GM21528 (cell line): ENCODE measurements at regions not wholly inside any gene's neighbourhood (a gene's known extent, or its start where the extent isn't known, plus 50 kb on each side); places are given as distances from the start of the nearest gene placed in this dataset.

Experiments
- ATAC-seq: cut with Tn5 transposase; IDR thresholded peaks from one replicate; pipeline ENCODE4 v1.9.1; 2021; ENCODE audit warnings: mild to moderate bottlenecking, moderate library complexity; ENCODE audit not compliant: unreplicated experiment, low FRiP score

DNA sequence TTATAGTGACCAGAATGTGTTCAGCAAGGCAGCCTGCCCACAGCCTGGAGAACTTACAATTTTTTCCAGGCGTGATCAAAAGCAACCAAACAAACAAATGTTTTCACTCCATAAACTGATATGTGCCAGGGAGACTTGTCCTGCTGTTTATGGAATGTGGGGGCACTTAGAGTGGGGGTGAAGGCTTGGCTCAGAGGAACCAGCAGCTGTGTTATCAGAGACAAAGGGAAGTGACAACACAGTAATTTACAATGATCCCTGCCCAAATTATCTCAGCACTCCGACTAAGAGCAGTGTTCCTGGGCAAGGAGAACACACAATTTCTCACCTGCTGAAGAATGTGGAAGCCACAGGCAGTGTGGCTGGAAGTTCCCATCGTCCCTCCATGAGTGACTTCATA lies 429.1 kb upstream of the IRX4 start:
- ATAC-seq = no peak

DNA sequence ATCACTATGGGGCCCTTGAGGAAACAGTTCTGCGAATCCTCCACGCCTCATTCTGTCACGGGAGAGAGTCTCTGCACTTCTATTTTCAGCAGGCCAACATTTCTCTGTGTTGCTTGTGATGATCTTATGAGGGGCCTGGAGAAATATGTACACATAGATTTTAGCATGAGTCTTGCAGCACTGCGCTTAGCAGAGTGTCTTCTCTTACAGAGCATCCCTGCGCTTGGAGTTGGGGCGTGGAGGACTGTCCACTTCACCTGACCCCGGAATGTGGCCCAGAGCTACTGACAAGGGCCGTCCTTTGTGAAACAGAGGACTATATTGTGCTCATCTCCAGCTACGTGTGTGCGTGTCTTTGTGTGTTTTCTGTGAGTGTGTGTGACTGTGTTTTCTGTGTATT lies 428.2 kb upstream of the IRX4 start:
- ATAC-seq = no peak

DNA sequence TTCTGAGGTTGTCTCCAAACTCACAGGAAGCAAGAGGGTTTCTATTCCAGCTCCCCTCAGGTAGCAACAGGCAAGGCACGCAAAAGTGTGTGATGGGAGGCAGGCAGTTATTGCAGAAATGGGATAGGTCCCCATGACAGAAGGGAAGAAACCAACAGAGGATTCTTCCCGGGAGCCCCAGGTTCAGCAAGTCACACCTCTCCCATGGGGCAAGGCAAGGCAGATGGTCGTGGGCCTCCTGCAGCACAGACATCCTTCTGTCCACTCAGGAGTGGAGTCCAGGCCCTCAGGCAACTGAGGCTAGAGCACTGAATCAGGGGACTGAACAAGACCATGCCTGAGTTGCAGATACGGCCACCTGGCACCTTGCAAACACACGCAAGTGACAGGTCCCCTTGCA lies 424.9 kb upstream of the IRX4 start:
- no peak for ATAC-seq

DNA sequence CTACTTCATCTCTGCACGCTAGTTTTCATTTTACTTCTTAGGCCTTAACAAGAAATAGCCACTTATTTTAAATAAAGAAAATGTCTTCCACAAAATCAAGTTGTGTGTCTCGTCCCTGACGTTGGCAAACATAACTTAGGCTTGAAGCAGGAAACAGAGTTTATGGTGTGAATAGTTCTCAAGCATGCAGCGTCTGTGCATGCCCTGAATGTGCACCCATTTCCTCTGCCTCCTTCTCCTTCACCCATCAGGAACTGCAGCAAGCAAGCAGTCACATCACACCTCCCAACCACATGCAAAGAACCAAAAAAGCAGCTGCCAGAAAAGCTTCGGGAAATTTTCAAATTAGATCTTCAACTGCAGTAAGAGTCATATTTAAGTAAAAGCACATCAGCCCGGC lies 424.0 kb upstream of the IRX4 start:
- ATAC-seq = no peak

DNA sequence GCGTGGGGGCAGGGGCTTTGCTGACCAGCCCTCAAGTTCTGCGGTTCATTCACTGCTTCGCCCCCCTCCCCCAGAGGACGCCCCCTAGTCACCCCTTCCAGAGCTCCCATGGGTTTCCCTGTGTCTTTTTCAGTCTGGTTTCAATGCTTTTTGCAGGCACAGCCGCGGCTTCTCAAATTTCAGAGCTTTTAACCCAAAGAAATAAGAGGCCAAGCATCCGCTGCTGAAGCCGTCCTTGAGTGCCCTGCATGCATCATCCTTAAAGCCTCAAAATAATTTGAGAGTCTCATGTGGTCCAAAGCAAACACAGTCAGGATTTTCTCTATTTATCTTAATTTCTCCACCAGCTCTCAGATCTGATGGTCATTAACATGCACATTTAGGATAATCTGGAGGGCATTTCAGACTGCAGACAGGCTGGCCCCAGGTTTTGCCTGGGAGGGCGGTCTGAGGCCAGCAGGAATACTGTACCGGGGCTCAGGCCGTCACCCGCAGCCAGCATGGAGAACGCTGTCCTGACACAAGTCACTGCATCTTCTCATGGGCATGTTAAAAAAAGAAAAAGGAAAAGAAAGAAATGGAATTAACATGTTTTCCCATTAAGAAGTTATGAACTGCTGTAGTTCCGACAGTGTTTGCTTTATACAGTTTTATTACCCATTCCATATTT lies 420.8 kb upstream of the IRX4 start:
- ATAC-seq = no peak

DNA sequence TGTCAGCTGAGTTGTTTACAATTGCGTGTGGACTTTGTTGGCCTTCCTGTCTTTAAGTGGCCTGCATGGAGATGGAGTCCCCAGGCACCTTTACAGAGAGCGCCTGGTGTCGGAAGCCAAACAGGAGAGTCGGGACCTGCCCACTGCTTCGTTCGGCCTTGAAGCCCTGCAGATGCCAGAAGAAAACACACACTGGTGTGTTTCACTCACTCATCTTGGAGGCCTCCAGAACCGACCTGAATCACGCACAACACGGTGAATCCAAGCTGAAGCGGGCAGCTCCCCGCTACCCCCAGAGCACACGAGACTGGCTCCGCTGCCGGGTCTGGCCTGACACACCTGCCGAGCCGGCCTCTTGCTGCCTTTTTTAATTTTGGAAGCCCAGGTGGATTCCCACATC lies 419.4 kb upstream of the IRX4 start:
- ATAC-seq = no peak

DNA sequence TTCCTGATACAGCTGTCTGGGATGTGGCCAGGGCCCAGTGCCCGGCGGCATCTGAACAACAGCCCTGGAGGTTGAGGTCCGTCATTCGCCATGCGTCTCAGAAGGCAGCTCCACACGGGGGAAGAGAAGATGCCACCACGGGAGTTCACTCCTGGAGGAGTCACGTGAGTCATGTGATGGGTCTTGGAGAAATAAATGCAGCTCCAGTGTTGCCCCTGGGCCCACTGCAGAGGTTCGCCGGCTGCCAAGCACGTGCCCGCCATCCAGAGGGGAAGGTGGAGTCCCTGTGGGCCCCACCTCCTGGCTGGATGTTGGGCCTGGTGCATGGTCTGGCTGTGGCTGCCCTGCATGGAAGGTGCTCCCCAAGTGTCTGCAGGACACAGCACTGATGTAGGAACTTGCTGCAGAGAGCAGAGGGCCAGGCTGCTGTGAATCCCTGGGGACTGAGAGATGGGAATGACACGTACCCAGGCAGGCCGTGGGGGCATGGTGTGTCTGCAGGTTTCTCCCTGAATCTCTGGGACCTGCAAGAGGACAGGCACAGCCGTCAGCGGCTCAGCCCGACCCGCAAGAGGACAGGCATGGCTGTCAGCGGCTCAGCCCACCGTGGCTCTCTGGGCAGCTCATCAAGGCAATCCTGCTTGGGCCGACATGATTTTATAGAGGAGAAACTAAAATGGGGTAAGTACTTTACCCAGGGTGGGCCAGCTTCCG lies 418.3 kb upstream of the IRX4 start:
- ATAC-seq = no peak

DNA sequence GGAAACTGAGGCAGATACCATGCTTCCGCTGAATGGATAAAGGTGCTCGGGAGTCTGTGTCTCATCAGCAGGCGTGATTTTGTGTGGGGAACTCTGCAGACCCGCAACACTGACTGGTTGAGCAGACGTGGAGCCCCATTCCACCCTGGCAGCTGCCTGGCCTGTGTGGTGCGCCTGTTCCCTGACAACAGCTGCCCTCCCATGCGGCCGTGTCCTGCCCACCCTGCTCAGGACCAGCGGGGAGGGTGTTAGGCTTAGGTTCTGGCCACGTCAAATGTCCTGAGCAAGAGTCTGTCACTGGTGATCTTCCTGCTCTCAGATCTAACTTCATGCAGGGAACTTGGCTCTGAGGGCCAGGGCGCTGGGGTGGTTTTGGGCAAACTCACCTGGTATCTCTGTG lies 417.7 kb upstream of the IRX4 start:
- ATAC-seq = no peak

DNA sequence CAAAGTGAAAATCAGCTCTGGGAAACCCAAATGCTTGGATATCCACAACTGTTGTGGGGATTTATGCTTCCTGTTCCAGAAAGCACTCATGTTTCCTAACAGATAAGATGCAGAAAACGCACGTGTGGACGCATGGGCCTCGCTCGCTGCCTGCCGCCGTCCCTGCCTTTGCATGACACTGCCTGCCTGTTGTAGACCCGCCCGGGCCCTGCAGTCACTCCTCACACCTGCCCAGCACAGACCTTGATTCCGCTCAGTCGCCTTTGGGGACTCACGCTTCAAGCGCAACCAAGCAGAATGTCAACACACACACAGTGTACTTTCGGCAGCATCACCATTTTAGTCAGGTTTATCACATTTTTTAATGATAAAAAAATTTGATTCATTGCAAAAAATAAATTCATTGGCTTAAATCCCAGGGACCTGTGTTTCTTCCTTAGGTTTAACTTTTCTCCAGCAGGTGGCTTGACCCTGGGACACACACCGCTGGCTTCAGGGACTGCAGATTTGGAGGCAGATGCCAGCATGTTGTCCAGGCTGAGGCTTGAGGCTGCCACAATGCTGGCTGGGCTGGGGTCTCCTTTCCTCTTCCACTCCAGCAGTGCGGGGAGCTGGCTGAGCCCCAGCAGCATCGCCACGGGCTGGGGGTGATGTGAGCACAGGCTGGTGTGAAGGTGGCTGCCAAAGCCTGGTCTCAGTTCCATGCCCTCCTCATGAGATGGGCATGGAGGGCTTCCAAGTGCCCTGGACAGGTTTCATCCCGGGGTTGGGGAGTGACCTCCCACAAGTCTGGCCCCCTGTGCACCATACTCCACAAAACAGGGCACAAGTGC lies 416.9 kb upstream of the IRX4 start:
- ATAC-seq = no peak

DNA sequence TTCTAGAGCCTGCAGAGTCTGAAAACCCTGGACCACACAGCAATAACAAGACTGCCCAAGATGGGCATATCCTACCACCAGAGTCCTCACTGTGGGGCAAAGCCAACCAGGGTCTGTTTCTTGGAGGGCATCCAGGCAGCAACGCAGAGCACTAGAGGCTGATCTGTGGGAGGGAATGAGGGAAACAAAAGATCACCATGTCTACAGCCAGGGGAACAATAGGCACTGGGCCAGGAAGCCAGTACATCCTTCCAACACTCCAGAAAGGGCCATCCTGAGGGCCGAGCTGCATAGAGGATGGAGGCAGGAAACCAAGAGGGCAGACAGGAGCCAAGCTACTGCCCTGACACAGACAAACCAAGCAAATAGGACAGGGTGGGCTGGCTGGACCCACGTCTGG lies 416.1 kb upstream of the IRX4 start:
- ATAC-seq = no peak

DNA sequence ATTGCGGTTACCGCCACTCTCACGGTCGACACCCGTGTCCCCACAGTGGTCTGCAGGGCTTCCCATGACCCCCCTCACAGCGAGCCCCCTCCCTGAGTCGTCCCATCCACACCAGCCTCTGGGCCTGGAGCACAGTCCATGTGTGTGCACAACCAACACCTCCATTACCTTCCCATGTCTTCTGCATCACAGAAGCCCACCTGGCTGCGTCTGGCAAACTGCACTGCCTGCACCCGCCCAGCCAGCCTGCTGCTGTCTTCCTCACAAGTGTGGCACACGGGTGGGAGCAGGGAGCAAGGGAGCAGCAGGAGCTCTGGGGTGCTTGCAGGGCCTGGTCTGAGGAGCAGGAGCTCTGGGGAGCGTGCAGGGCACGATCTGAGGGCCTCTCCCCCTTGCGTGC lies 415.3 kb upstream of the IRX4 start:
- ATAC-seq = no peak

DNA sequence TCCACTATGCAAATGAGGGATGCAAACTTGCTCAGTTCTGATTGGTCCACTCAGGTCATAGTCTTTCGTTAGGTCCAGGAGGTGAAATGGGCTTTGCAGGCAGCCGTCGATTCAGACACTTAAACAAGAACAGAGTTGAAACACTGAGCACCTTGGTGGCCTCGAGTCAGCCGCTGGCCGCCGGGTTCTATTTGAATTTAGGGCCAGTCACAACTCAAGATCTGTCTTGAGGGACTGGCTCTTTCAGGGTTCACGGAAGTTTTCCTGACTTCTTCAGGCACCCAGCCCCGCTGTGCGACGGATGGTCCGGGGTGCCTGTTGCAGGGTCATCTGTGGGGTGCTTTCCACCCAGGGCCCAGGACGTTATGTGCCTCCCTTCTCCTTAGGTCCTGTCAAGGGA lies 412.8 kb upstream of the IRX4 start:
- ATAC-seq = no peak

DNA sequence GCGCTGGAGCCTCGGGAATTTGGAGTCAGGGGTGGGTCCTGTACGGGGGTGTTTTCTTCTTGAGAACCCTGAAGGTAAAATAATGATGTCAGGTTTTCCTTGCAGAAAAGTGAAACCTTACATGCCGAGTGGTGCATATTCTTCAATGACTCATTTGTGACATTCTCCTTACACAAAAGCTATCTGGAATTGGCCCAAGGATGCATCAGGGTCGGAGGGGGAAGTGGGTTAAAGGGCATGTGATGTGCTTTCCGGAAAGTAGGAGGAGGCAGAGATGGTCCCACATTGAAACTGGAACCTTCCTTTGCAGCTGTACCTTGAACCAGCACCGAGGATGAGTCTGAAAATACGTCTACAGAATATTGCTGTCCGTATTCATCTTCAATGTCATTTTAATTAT lies 411.2 kb upstream of the IRX4 start:
- ATAC-seq = no peak

DNA sequence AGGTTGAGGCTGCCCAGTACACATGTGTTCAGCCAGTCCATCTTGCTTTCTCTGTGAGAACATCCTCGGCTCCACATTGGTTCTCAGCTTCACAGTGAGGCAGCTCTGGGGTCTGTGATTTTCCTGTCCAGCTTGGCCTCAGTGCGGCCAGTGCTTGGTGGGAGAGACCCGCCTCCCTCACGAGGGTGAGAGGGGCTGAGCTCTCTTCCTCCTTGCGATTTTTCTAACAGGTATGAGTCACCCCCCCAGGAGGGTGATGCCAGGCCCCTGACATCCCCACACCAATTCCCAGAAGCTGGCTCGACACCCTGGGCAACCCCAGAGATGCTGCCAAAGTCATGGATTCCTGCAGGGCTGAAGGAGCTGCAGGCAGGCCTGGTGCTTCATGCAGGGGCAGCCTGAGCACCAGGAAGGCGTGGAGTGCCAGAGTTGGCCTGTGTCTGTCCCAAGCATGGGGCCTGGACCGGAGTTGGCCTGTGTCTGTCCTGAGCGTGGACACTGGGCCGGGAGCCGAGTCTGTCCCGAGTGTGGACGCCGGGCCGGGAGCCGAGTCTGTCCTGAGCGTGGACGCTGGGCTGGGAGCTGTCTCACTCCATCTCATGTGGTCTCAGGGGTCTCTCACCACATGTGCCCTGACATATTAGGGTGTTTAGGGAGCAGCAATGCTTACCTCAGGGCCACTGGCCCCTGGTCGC lies 408.6 kb upstream of the IRX4 start:
- no peak for ATAC-seq

DNA sequence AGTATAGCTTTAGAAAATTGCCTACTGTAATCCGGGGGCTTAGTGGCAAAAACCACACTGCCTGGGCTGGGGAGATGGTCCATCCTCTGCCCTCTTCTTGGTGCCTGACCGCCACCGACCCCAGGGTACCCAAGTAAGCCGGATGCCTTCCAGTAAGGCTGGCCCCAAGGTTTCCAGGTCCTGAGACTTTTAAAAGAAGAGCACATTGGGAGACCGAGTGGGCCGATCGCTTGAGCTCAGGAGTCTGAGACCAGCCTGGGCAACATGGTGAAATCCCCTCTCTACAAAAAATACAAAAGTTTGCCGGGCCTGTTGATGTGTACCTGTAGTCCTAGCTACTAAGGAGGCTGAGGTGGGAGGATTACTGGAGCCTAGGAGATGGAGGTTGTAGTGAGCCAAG lies 406.7 kb upstream of the IRX4 start:
- no peak for ATAC-seq

DNA sequence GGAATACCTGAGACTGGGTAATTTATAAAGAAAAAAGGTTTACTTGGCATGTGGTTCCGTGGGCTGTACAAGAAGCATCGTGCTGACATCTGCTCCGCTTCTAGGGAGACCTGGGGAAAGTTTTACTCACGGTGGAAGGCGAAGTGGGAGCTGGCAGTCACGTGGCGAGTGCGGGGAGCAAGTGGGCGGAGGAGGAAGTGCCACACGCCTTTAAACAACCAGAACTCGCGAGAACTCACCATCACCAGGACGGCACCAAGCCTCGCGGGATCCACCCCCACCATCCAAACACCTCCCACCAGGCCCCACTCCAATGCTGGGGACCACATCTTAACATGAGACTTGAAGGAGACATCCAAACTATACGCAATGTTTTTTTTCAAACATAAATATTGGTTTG lies 406.2 kb upstream of the IRX4 start:
- no peak for ATAC-seq

DNA sequence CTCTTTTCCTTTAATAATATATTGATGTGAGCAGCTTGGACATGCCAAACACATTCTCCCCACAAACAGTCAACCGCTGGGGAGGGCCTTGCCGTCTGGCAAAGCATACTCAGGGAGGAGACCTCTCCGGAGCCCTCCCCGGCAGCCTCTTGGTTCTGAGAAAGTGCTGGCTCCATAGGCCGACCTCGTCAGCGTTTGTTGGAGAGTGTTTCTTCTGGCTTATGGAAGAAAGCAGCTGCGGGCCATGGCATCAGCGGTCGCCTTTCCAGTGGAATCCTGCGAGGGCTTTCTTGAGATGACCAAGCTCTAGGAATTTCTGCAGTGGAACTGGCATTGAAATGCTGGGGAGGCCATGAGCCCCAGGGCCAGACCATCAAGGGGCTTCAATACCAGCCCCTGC lies 405.7 kb upstream of the IRX4 start:
- no peak for ATAC-seq

DNA sequence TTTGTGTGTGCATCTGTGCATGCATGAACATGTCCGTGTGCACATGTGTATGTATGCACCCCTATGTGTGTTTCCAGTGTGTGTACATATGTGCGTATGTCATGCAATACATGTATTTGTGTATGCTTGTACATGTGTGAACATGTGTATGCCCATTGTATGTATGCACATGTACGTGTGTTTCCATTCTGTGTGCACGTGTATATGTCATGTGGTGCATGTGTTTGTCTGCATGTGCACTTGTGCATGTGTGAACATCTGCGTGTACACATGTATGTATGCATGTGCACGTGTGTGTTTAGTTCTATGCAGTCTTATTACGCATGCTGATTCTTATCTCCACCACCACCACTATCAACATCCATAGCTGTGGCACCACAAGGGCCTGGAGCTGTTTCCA lies 403.5 kb upstream of the IRX4 start:
- ATAC-seq = no peak

DNA sequence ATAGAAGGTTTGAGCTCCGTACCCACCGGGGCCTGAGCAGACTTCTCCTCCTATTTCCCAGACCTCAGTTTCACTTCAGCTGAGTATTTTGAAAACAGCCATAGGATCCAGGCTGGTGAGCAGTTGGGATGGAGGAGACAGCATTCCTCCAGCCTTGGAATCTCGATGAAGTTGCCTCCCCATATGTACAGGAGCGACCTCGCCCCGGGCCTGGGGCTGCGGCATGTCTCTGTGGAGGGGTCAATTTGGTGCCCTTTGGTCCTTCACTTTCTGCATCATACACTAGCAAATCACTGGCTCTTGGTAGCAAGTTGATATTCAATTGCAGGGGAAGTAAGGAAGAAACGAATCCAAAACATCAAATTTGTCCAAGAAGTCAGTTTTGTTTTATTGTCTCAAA lies 402.0 kb upstream of the IRX4 start:
- no peak for ATAC-seq

DNA sequence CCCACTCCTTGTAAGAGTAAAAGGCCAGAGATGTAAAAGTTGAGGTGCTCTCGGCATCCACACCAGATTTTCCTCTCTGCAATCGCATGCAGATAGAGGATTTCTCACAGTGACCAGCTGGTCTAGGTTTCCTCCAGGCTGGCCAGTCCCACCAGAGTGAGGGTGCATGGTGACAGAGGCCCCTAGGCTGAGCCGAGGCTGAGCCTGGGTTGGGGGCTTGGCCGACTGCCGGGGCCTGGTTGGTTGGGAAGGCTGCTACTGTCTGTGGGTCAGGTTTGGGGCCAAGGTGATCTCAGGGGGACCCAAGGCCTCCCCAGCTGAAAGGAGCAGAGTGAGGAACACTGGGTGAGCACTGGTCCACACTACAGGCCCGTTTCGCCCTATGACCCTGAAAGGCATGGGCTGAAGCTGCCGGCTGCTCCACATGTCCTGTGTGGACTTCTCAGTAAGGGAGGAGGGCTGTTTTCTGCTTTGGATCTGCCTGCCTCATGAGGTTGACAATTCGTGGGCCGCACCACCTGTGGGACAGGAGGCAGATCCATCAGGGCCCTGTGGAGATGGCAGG lies 400.8 kb upstream of the IRX4 start:
- no peak for ATAC-seq

DNA sequence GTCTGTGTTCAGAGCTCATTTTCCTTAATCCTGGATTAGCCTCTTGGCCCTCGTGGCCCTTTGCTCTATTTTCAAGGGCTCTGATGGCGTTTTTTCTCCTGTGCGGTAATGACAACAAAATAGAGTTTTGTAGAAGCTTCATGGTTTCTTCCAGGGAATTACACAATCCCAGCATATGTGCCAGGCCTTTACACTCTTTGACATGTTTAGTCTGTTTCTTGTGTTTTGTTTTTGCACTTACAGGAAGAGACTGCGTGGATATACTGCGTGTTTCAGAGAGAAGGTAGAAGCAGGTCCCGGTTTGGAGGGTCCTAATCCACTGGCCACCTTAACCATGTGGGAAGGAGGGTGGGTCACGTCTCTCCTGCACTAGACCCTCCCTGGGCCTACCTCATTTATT lies 400.2 kb upstream of the IRX4 start:
- ATAC-seq = no peak
